ENCODE measurements at regions not wholly inside any gene's neighbourhood (a gene's known extent, or its start where the extent isn't known, plus 50 kb on each side); places are given as distances from the start of the nearest gene placed in this dataset.
"Not testable (repeated sequence)": the region's sequence is repeated elsewhere in the genome, so short reads cannot be mapped to it uniquely, and the experiment has no call there.

DNA sequence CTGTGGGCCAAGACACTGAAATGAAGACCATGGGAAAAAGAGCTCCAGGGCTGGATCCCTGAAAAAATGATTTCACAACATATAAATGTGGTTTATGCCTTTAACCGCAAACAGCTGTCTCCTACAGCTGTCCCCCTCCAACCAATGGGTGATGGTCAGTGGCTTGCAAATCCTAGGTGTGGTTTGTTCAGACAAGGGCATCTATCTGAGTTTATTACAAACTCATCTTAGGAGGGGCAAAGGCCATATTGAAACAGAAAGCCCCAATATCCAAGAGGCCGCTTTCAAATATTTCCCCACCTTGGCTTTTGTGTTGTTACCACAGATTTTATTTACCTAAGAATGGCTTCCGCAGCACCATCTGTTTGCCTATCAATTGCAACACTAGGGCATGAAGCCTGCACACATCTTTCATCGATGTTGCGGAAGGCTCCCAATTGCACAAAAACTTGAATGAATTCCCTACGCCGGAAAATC is 503.6 kb upstream of the AMELY start:
- DNase-seq (ENCODE audit: low read depth), result no peak

DNA sequence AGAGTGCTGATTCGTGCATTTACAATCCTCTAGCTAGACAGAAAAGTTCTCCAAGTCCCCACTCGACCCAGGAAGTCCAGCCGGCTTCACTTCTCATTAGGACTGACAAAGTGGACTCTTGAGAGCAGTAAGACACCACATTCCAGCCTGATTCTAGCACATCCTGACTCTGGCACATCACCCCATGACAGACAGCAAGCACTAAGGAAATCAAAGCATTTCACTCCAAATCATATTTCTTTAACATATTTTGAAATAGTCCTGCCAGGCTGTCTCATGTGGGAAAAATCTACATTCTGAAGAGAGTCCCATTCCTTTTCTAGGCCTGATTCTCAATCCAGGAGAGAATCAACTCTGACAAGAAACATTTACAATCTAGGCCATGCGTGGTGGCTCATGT is 478.5 kb upstream of the AMELY start:
- no peak for DNase-seq (ENCODE audit: low read depth)

DNA sequence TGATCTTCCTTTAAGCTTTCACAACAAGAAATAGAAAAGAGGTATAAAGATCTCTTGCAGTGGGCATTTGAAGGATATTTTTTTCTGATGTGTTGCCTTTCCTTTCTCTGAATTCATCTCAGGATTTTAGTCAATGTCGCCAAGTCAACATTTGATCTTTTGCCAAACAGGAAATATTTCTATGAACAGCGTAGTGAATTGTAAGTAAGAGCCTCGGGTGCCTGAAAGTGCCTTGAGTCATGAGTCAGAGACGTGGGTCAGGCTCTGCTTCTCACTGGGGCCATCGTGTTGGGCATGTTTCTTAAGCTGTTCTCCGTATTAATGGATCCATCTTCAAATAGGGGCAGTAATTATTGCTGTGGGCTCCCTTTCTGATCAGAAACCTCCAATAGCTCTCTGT is 471.4 kb upstream of the AMELY start:
- peak; percentile 36 for DNase-seq (ENCODE audit: low read depth)

DNA sequence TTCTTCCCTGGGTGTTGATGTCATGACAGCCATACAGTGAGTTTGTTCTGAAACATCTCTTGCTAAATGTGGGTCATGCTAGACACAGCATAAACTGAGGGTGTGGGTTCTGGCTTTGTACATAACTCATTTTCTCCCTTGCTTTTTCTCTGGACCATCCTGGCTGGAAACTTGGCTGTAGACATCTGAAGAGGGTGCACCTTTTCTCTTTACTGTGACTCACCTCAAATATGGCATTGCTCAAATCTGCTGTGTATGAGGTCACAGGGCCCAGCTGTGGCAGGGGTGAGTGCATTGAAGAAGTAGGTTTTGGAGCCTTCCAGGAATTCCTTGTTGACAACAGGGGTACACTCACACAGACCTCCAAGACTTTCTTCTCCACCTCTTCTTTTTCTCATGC is 465.5 kb upstream of the AMELY start:
- no peak for DNase-seq (ENCODE audit: low read depth)

DNA sequence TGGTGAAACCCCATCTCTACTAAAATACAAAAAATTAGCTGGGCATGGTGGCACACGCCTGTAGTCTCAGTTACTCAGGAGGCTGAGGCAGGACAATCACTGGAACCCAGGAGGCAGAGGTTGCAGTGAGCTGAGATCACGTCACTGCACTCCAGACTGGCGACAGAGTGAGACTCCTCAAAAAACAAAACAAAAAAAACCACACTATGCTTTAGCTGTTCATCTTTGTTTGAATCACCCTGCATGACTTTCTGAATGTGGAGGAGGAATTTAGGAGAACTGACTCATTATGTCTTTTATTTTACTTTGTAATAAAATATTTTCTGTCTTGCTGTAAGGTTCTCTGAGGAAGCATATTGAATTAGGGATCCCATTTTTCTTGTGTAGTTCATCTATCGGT is 462.9 kb upstream of the AMELY start:
- not testable (repeated sequence) for DNase-seq (ENCODE audit: low read depth)

DNA sequence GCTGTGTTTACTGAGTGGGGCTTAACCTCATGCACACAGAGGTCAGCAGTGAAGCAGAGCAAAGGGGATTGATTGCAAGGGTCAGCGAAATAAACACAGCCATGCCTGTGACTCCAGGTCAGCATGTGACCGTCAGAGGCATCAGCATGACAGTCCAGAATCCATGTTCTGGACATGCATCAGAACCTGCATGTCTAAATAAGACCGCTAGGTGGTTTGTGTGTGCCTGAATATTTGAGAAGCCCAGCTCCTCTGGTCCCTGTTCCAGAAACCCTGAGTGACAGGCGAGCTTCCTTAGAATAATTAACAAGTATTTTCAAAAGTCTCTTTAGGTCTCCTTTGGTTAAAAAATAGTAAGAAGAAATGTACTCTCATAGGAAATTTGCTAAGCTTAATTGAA is 460.4 kb upstream of the AMELY start:
- not testable (repeated sequence) for DNase-seq (ENCODE audit: low read depth)

DNA sequence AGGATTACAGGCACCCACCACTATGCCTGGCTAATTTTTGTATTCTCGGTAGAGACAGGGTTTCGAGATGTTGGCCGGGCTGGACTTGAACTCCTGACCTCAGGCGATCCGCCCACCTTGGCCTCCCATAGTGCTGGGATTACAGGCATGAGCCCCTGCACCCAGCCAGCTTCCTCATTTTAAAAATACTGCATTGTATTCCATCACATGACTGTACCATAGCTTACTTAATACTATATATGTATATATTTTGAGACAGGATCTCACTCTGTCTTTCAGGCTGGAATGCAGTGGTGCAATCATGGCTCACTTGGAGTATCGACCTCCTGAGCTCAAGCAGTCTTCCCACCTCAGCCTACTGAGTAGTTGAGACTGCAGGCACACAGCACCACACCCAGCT is 459.5 kb upstream of the AMELY start:
- not testable (repeated sequence) for DNase-seq (ENCODE audit: low read depth)

DNA sequence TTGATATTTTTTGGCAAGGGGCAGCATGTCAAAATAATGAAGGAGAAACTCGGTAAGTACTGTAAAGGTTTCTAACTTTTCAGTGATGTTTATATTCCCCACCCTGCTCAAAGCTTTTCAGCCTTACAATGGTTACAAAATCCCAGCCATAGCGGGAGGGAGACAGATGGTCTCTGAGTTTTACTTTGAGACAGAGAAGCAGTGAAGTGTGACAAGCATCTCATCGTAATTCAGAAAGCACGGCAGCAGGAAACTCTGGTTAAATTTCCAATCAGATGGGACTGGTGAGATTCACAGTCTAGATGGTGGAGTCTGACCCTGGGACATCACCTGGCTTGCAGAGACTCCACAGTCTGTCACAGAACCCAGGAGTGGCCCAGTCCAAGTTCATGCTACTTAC is 448.0 kb upstream of the AMELY start:
- peak; percentile 3 for DNase-seq (ENCODE audit: low read depth)

DNA sequence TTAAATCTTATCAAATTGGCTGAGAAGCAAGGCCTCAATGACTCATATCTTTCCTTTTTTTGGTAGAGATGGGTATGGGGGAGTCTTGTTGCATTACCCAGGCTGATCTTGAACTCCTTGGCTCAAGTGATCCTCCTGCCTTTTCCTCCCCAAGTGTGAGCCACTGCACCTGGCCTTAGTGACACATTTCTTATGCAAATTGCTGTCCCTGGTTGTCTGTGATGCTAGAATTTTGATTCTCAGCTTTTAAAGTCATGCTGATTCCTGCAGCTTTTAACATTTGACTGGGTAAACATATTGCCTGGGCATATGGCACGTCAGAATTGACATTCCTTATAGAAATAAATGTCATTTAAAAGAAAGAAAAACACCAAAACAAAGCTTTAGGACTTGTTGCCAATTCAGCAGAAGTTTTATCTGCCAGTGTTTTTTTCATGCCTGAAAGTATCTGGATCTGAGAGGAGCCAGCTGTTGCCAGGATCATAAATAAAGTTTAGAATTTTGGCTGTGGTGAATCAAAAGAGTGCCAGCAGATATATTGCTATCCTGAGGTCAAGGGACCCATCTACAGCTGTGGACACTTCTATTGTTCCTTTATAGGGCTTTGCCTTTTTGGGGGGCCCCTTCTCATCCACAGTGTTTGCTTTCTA is 446.7 kb upstream of the AMELY start:
- DNase-seq (ENCODE audit: low read depth), result no peak

DNA sequence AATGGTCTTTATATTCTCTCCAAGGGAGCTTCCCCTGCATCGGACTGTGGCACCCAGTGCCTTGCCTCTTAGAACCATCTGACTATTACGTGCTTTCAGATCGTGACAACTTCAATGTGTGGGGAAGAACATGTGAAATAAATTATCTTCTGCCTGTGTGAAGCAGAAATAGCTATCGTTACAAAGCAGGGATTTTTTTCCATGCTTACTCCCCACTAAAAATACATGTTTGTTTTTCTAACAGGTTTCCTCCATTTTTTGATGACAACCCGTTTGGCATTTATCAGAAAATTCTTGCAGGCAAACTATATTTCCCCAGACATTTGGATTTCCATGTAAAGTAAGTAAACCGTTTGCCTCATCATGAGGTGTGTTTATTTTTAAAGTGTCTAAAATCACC is 444.3 kb upstream of the AMELY start:
- not testable (repeated sequence) for DNase-seq (ENCODE audit: low read depth)

DNA sequence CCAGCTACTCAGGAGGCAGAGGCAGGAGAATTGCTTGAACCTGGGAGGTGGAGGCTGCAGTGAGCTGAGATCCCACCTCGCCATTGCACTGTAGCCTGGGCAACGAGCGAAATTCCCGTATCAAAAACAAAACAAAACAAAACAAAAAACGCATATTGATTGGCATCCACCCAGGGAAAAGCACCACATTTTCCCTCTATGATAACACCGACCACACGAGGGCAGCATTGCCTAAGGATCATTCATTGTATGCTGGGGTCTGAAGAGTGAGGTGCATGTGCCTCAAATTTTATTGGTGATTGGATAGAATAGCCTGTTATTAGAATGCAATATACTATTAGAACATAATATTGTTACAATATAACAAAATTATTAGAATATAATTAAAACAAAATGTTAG is 433.1 kb upstream of the AMELY start:
- DNase-seq (ENCODE audit: low read depth), result peak; percentile 6

DNA sequence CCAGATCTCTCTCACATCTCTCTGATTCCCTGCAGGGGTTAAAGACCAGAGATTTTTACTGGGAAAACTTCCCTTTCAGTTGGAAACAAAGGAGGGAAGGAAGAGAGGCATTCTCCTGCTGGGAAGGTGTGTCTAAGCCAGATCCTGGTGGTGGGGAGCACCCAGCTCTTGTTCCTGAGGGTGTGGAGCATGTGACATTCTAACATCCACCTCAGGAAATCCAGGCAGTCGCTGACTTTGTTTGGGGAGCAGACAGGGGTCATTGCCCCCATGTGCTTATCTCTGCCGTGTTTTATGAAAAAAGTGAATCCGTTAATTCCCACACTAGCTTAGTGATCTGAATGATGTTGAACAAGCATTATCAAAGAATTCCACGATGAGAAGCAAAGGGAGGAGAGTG is 431.7 kb upstream of the AMELY start:
- no peak for DNase-seq (ENCODE audit: low read depth)

DNA sequence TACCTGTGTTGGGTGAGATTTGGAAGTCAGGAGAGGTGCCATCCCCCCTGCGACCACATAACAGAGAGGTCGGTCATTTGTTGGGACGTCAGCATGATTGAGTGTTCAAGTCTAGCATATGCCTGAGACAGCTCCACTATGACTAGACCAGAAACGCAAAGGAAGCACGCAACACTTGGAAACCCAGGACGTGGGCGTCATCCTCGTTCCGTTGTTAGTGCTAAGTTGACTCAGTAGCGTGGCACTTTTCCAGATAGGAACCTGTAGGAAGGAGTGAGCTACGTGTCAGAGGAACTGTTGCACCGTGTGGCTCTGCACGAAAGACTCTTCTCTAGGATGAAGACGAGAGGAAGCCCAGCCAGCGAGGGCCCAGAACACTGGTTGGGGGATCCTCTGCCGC is 431.2 kb upstream of the AMELY start:
- not testable (repeated sequence) for DNase-seq (ENCODE audit: low read depth)

DNA sequence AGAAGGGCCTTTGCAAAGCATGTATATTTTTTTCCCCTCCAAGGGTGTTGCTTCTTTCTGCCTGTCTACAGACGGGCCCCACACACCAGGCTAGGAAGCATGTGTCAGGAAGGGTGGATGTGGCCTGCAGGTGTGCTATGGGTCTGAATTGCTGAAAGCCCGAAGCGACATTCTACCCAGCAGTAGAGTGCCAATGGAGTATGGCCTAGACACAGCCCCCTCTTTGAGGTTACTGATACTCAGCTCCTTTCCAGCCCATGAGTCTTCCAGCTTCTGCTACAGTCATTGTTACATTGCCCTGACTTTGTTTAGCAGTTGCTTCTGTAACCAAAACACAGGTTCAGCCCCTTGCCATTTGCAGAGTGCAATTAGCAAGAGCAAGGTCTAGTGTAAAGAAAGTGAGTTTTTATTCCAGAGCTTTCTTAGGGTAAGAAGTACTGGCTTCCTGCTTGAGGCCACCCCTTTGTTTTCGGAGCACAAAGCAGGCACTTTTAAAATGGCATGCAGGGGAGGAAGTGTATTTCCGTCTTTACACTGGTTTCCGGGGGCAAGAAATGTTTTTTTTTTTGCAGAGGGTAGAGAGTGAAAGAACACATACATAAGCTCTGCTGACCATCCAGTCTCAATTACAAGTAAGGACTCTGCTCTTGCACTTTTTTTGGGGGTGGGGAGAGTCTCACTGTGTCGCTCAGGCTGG is 428.0 kb upstream of the AMELY start:
- no peak for DNase-seq (ENCODE audit: low read depth)

DNA sequence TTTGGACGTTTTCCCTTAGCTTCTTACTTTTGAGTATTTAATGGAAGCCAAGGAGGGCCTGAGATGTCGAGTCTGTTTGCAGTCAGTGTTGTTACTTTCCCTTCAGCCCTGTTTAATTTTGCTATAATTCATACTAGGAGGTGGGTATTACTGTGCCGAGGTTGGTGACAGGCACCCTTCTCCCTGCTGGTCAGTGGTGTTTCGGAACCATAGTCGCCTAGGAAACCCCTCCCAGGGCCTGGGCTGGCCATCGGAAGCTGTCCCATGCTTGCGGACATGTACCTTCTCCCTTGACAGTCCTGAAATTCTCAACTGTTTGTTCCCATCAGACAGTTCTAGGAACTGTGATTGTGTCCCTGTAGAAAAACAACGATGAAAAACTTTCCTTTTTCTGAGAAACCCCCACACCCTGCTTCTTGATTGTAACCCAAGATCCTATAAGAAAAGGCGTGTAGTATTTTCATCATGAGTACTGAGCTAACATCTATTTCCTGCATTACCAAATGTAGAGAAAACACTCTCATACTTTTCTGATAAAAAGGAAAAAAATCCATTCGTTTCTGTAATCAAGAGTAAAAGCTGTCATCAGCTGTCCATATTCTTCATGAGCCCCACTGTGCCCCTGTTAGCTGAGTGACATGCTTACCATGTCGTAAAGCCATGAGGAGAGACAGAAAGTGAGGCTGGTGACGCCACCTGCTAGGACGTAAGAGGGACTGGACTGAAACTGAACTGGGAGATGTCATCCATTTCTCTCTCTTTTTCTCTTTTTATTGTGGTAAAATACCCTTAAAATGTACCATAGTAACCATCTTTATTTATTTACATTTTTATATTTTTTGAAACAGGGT is 424.7 kb upstream of the AMELY start:
- no peak for DNase-seq (ENCODE audit: low read depth)

DNA sequence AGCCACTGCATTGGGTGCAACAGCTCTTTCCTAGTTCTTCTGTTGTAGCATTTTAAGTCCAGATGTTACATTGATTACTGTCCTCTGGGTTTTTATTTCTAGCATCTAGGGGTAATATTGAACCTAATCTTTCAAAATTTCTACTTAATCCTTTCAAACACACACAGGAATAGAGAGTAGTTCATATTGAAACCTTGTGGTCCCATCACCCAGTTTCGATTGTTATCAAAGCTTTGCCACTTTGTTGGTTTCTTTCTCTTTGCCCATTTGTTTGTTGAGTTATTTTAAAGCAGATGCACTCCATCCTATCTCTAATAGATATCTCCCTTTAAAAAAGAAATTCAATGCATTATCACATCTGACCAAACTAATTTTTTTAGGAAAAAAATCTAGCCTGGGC is 422.9 kb upstream of the AMELY start:
- DNase-seq (ENCODE audit: low read depth), result no peak

DNA sequence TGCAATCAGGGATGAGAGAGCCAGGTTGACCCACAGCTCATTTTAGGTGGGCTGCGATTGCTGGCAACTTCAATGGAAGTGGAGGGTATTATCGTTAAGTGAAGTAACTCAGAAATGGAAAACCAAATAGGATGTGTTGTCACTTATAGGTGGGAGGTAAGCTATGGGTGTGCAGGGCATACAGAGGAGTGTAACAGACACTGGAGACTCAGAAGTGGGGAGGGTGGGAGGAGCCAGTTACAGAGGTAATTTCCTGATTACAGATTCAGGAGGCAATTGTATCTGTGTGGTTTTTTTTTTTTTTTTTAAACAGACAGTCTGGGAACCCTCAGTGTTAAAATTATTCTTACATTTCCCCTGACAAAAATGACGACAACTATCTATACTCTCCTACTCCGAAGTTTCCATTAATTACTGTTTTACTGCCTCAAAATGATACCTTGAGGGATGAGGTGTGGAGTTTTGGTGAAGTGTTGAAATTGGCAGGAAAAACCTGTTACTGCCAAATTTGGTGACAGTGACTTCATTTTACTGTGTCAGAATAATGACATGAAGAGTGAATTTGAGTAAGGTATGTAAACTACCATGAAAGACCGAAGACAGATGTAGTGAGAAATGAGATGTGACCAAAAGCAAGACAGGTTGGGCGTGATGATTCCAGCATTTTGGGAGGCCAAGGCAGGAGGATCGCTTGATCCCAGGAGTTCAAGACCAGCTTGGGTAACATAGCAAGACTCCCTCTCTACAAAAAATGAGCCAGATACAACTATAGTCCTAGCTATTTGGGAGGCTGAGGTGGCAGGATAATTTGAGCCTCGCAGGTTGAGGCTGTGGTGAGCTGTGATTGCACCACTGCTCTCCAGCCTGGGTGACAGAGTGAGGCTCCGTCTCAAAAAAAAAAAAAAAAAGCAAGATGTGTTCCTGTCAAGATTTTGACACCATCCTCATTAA is 415.0 kb upstream of the AMELY start:
- no peak for DNase-seq (ENCODE audit: low read depth)

DNA sequence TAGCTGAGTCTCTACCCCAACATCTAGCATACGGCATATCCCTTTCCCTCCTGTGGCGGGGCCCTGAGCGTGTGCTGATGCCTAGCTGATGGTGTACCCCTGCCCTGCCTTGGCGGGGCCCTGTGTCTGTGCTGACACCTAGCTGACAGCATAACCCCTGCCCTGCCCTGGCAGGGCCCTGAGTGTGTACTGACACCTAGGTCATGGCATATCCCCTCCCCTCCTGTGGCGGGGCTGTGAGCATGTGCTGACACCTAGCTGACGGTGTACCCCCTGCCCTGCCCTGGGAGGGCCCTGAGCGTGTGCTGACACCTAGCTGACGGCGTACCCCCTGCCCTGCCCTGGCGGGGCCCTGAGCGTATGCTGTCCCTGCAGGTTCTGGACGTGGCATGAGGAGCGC is 414.0 kb upstream of the AMELY start:
- no peak for DNase-seq (ENCODE audit: low read depth)

DNA sequence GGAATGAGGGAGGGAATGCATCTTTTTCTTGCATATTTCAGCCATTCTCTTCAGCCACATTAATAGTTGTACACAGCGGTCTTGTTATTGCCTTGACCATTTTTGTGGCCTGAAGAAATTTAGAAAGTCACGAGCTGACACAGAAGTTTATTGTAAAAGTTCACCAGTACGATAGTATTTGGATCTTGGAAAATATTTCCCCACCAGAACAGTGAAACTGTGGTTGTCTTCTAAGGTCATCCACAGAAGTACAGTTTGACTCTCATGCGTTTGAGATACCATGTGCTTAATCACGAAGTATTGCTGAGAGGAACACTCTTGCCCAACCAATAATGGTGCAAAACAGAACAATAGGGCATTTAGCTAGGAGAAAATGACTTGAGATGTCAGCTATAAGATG is 409.2 kb upstream of the AMELY start:
- DNase-seq (ENCODE audit: low read depth), result no peak

DNA sequence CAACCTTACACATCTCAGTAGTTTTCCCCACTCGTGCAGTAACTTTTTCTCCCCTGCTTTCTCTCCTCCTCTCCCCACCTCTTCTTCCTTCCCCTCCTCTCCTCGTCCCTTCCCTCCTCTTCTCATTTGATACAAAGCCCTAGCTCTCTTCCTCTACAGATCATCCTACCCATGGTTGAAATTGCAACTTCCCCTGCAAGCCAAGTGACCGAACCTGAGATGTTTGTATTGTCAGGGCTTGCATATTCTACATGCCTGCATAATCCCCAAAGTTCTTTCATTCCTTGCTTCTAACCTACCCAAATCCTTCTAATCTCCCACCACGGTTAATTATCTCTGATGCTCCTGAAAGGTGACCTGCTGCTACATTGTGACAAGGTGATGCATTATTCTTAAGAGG is 408.6 kb upstream of the AMELY start:
- DNase-seq (ENCODE audit: low read depth), result not testable (repeated sequence)

DNA sequence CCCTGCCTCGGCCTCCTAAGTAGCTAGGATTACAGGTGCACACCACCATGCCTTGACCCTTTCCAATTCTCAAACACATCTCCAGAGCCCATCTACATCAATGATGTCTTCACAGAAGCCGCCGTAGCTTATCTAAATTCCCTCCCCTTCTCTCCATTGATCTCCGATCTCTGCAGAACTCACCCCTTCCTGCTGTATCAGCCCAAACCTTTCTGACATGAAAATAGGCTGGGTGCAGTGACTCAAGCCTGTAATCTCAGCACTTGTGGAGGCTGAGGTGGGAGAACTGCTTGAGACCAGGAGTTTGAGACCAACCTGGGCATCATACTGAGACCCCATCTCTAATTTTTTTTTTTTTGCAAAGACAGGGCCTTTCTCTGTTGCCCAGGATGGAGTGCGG is 406.6 kb upstream of the AMELY start:
- no peak for DNase-seq (ENCODE audit: low read depth)

DNA sequence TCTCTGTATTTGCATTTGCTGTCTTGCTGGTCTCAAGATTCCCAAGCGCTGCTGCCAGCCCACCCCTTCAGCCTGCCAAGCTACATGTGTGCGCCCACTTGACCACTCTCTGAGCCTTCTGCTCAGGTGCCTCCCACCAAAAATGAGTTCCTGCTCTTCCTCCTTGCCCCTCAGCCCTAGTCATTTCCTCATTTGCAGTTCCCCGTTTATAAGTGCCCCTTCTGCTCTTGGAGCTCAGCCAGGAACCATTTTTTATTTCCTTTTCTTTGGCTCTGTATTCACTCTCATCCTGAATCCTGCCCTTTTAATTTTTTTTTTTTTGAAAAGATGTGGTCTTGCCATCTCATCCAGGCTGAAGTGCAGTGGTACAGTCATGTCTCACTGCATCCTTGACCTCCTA is 406.0 kb upstream of the AMELY start:
- no peak for DNase-seq (ENCODE audit: low read depth)
